ENCODE measurements at regions not wholly inside any gene's neighbourhood (a gene's known extent, or its start where the extent isn't known, plus 50 kb on each side); places are given as distances from the start of the nearest gene placed in this dataset.
"Not testable (repeated sequence)": the region's sequence is repeated elsewhere in the genome, so short reads cannot be mapped to it uniquely, and the experiment has no call there.

- DNase-seq (ENCODE audit: extremely low read depth, low read depth, low spot score) = no peak
Measured at GRCh38 chr4:141340458-141340857, 119.8 kb downstream of the ZNF330 start.

- DNase-seq (ENCODE audit: extremely low read depth, low read depth, low spot score) = no peak
Measured at GRCh38 chr4:141346144-141346543, 125.4 kb downstream of the ZNF330 start.

DNA sequence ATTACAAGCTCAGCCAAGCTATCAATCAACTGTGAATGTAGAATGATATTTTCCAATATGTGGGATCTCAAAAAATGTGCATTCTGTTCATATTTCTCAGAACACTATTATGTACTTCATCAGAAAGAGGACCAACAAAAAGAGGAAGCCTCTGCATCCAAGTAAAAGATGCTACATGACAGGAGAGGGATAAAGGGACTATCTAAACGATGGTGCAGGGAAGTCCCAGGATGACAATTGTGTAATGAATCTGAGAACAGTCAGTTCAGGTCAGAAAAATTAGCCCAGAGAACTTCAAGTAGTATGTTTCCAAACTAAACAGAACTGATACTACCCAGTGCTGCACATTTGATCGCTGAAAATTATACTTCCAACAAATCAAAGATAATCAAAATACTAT is 127.0 kb downstream of the ZNF330 start:
- no peak for DNase-seq (ENCODE audit: extremely low read depth, low read depth, low spot score)

DNA sequence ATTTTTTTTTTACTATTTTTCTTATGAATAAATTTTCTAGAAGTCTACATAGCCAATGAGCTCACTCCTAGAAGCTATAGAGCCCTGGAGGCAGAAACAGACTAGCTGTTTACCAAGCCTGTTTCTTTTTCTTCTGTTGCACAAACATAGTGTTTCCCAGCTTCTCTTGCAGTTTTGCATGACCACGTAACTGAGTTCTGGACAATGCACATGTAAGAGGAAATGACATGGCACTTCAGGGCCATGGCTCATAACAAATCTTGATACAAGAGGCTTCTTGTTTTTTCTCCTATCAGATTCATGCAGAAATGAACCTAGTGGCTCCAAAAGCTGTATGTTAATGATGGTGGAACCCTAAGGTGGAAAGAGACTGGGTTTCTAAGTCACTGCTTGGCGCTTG is 127.4 kb downstream of the ZNF330 start:
- peak; percentile 58 for DNase-seq (ENCODE audit: extremely low read depth, low read depth, low spot score)

GRCh38 chr4:141348573-141348972 is 127.9 kb downstream of the ZNF330 start:
- no peak for DNase-seq (ENCODE audit: extremely low read depth, low read depth, low spot score)

- DNase-seq (ENCODE audit: extremely low read depth, low read depth, low spot score) = no peak
Measured at GRCh38 chr4:141349236-141349635, 128.5 kb downstream of the ZNF330 start.

DNA sequence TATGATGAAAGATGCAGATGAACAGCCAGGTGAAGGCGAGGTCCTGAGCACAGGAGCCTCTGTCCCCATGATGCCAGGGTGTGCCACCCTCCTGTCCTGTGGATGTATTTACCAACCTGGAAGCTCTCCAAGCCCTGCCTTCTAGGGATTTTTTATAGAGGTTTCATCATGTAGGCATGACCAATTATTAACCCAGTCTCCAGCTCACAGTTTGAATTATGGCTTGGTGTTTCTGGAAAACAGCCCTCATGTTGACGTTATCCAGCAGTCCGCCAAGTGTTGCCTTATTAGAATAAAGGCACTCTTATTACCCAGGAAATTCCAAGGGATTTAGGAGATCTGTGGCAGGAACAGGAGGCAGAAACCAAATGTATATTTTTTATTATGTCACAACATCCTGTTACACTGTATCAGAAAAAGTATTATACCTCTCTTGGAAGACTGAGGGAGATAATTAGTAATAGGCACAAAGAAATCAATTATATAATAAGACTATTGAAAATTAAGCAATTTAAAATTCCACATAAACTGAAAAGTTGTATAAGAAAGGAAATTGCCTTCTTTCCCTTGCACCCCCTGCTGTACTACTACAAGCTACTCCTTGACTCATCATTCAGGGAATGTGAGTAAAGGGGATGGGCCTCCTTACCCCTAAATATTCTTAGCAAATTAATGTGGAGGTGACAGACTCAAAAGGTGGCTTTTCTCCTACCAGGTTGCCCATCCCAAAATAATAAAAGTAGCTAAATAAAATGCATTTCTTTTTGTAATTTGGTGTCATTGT is 129.6 kb downstream of the ZNF330 start:
- DNase-seq (ENCODE audit: extremely low read depth, low read depth, low spot score) = peak; percentile 69

- no peak for DNase-seq (ENCODE audit: extremely low read depth, low read depth, low spot score)
Measured at GRCh38 chr4:141352331-141352730, 131.6 kb downstream of the ZNF330 start.

- no peak for DNase-seq (ENCODE audit: extremely low read depth, low read depth, low spot score)
Measured at GRCh38 chr4:141352909-141353525, 132.3 kb downstream of the ZNF330 start.

GRCh38 chr4:141356321-141356962 is 135.7 kb downstream of the ZNF330 start:
- no peak for DNase-seq (ENCODE audit: extremely low read depth, low read depth, low spot score)

GRCh38 chr4:141356963-141357335 is 136.3 kb downstream of the ZNF330 start:
- DNase-seq (ENCODE audit: extremely low read depth, low read depth, low spot score) = no peak

GRCh38 chr4:141368241-141368640 is 147.5 kb downstream of the ZNF330 start:
- DNase-seq (ENCODE audit: extremely low read depth, low read depth, low spot score) = not testable (repeated sequence)

DNA sequence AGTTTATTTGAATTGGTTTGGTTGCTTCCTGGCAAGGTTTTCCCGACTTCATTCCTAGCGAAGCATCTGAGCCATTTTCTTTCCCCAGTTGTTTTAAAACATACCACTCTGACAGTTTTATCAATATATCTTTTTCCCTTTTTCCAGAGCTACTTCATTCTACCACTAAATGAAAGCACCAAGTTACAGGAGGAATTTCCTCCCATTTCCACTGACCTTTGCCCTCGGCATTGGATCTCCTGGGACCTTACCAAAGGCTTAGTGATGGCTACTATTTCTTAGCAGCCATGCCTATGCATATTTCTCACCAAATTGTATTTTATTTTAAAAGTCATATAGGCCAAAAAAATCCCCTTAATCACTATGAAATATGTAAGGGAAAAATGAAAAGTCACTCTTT is 150.5 kb downstream of the ZNF330 start:
- DNase-seq (ENCODE audit: extremely low read depth, low read depth, low spot score) = no peak

DNA sequence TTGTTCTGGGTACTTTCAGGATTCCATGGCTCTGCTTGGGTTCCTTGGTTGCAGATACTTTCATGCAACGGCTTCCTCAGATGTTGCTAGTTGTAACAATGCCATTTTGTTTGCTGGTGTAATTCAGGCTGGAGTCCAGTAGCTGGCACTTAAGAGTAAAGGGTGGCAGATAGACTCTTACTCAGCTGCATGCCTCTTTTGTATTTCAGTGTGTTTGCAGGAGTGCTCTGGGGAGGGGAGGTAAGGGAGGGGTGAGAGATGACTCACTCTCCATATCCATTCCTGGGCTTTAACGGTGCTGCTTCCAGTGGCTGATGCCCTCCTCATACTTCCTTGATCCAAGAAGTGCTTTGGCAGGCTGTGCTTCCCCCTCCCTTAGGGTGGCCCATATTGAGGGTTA is 155.2 kb downstream of the ZNF330 start:
- peak; percentile 39 for DNase-seq (ENCODE audit: extremely low read depth, low read depth, low spot score)

DNA sequence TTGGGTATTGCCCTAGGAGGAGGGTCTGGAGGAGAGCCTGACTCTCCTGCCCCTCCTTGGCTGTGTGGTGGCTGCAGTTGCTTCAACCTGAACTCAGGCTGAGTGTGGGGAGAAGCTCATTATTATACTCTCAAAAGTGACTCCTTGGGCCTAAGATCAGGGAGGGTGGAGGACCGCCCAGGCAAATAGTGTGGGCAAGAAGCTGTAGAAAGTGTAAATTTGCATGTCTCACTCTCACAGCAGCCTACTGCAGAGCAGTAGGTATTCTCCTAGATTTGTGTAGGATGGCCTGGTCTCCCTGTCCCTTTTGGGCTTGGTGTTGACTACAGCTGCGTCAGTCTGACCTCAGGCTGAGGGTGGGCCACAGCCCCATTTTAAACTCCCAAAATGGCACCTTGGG is 156.1 kb downstream of the ZNF330 start:
- no peak for DNase-seq (ENCODE audit: extremely low read depth, low read depth, low spot score)

DNA sequence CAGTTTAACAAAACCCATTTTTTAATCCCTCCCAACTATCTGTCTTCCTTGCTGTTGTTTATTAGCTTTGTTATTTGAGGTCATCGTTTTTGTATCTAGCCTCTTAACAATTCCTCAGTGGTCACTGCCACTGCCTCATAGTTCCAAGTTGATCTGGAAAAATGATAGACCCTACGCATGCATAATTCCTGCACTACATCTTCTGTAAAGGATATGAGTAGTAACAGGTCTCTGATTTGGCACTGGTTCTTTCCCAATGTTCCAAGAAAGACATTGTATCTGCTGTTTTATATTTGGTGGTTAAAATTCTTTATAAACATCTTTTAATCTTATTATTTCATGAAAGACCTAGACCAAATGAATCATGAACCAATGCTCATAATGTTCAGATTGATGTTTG is 166.6 kb downstream of the ZNF330 start:
- no peak for DNase-seq (ENCODE audit: extremely low read depth, low read depth, low spot score)

GRCh38 chr4:141388481-141388880 is 167.8 kb downstream of the ZNF330 start:
- no peak for DNase-seq (ENCODE audit: extremely low read depth, low read depth, low spot score)

DNA sequence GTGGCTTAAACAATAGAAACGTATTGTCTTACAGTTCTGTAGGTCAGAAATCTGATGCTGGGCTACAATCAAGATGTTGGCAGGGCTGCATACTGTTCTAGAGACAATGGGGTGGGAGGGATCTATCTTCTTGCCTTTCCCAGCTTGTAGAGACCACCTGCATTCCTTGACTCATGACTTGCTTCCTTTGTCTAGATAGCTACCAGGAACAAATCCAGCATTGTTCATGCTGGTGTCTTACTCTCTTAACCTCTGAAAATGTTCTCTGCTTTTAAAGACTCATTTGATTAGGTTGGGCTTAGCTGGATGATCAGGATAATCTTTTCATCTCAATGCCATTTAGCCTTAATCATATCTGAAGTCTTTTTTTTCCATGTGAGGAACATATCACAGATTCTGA is 169.0 kb downstream of the ZNF330 start:
- DNase-seq (ENCODE audit: extremely low read depth, low read depth, low spot score) = no peak

DNA sequence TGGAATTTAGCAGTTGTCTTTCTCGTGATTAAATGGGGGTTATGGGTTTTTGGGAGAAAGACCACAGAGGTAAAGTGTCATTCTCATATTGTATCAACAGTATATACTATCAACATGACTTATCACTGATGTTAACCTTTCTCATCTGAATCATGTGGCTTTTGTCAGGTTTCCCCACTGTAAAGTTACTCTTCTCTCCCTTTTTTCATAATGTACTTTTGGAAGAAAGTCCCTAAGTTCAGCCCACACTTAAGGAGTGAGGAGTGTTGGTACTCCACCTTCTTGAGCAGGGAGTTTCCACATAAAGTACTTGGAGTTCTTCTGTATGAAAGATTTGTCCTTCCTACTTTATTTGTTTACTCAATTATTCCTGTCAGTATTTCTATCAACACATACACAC is 169.9 kb downstream of the ZNF330 start:
- DNase-seq (ENCODE audit: extremely low read depth, low read depth, low spot score) = no peak

DNA sequence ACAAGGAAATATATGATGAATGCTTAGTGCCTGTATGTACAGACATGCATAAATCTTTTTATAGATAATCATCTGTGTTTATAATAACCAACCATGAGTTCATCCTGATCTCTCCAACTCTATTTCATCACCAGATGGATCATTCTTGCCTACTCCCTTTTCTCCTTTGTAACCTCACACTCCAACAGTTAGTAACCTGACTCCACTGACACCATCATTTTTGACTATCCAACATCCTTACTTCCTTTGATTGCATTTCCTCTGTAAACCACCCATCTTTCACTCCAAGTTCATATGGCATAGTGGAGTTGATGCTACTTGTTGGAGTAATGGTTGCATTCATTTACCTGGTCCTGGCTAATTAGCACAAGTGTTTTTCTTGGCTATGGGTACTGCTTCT is 170.6 kb downstream of the ZNF330 start:
- no peak for DNase-seq (ENCODE audit: extremely low read depth, low read depth, low spot score)

- no peak for DNase-seq (ENCODE audit: extremely low read depth, low read depth, low spot score)
Measured at GRCh38 chr4:141391771-141392170, 171.1 kb downstream of the ZNF330 start.

- no peak for DNase-seq (ENCODE audit: extremely low read depth, low read depth, low spot score)
Measured at GRCh38 chr4:141395246-141395830, 174.6 kb downstream of the ZNF330 start.

All from glomerular endothelial cell (primary cell).